ENCODE measurements at regions not wholly inside any gene's neighbourhood (a gene's known extent, or its start where the extent isn't known, plus 50 kb on each side); places are given as distances from the start of the nearest gene placed in this dataset.

DNA sequence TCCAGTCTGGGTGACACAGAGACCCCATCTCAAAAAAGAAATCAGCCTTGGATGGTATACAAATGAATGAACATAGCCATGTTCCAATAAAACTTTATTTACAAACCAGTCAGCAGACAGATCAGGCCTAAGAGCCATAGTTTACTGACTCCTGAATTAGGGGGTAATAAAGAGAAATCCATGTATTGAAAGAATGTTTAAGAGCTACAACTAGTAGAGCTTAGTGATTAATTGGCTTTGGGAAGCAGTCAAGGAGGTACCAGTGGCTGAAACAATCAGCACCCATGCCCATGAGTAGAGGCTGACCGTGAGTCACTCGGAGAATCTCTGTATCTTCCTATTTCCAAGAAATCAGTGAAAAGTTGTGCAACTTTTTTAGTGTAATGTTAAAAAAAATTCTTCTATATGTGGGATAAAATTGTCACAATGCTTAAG lies 223.6 kb upstream of the RREB1 start:
- in situ Hi-C loops (cut with MboI), result no loop called here
- no TSS peak for BruUV-seq (replicated peaks)
- H3K4me3 ChIP-seq, result no peak overlapping the region
- intact Hi-C loops (cut with micrococcal nuclease), result no loop called here
- H3K9ac ChIP-seq (ENCODE audit: insufficient read depth in 1 of 2, low read depth in 2 of 2, low read length in 2 of 2), result no peak overlapping the region
- H3K27ac ChIP-seq (ENCODE audit: extremely low read depth, low read depth, low read length), result no peak overlapping the region
- no peak overlapping the region for H3K4me2 ChIP-seq (ENCODE audit: insufficient read depth, low read length)
- H3K27me3 ChIP-seq (ENCODE audit: control insufficient read depth in 2 of 2, insufficient read depth in 2 of 2, low read length in 2 of 2), result no peaks in the 10 kb centered on the region
- peak overlapping the region; percentile 64 for H2AFZ ChIP-seq (ENCODE audit: low read depth, low read length)
- DNase-seq (ENCODE audit: extremely low read depth in 1 of 4, low spot score in 3 of 4) (no peak), ATAC-seq (no peak), FAIRE-seq (no peak)
- no peaks in the 10 kb centered on the region; the same call in 1 of the 2 replicates for H3K9me3 ChIP-seq (replicated peaks; ENCODE audit: control insufficient read depth, insufficient read depth, low read depth, low read length)
- ChIA-PET POLR2A (no interaction called here), CTCF (ENCODE audit: low intra/inter-chr PET ratio) (no interaction called here)
- H4K20me1 ChIP-seq (replicated peaks; ENCODE audit: control insufficient read depth, insufficient read depth, low read length), result no peaks in the 10 kb centered on the region
- no peaks in the 10 kb centered on the region for H3K36me3 ChIP-seq (ENCODE audit: control insufficient read depth, insufficient read depth, low read length)
- no peaks in the 10 kb centered on the region for H3K79me2 ChIP-seq (ENCODE audit: control insufficient read depth, insufficient read depth, low read length)
- WGBS (ENCODE audit: insufficient coverage, low coverage, missing lambda C conversion rate), result 19% methylated on average over 2 of the region's 2 CpGs
- peaks cover 34 to 57% of the 10 kb centered on the region in 2 experiments for H3K4me1 ChIP-seq (replicated peaks in 1 of 2; ENCODE audit: control insufficient read depth in 2 of 2, insufficient read depth in 2 of 2, low read length in 2 of 2)
- no peaks in the 10 kb centered on the region for H3K9me1 ChIP-seq (ENCODE audit: control insufficient read depth, insufficient read depth, low read length)
- TF ChIP-seq, protein P1, sequence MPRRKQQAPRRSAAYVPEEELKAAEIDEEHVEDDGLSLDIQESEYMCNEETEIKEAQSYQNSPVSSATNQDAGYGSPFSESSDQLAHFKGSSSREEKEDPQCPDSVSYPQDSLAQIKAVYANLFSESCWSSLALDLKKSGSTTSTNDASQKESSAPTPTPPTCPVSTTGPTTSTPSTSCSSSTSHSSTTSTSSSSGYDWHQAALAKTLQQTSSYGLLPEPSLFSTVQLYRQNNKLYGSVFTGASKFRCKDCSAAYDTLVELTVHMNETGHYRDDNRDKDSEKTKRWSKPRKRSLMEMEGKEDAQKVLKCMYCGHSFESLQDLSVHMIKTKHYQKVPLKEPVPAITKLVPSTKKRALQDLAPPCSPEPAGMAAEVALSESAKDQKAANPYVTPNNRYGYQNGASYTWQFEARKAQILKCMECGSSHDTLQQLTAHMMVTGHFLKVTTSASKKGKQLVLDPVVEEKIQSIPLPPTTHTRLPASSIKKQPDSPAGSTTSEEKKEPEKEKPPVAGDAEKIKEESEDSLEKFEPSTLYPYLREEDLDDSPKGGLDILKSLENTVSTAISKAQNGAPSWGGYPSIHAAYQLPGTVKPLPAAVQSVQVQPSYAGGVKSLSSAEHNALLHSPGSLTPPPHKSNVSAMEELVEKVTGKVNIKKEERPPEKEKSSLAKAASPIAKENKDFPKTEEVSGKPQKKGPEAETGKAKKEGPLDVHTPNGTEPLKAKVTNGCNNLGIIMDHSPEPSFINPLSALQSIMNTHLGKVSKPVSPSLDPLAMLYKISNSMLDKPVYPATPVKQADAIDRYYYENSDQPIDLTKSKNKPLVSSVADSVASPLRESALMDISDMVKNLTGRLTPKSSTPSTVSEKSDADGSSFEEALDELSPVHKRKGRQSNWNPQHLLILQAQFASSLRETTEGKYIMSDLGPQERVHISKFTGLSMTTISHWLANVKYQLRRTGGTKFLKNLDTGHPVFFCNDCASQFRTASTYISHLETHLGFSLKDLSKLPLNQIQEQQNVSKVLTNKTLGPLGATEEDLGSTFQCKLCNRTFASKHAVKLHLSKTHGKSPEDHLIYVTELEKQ (CRISPR knock-in tag; IDR thresholded peaks at IDR 0.05), result no peak
- TF ChIP-seq PYGO2 (tag; IDR thresholded peaks at IDR 0.05) (no peak), JUND (IDR thresholded peaks at IDR 0.05; ENCODE audit: borderline replicate concordance, low read depth, low read length) (peak; percentile 40; the same call in 1 of the 2 replicates), JUND (tag; IDR thresholded peaks at IDR 0.05; ENCODE audit: borderline replicate concordance, low read depth, low read length) (peak; percentile 61; the same call in 2 of the 3 replicates), ZNF668 (CRISPR knock-in tag; IDR thresholded peaks at IDR 0.05) (no peak), ADNP (tag; IDR thresholded peaks at IDR 0.05) (no peak), ZNF146 (CRISPR knock-in tag; IDR thresholded peaks at IDR 0.05; ENCODE audit: unreplicated experiment) (no peak), MTF1 (CRISPR knock-in tag; IDR thresholded peaks at IDR 0.05; ENCODE audit: borderline replicate concordance) (no peak), JUN (IDR thresholded peaks at IDR 0.05; ENCODE audit: borderline replicate concordance, low read depth, low read length) (peak; percentile 3; the same call in 1 of the 2 replicates), JUN (CRISPR knock-in tag; IDR thresholded peaks at IDR 0.05; ENCODE audit: borderline replicate concordance) (no peak), HLTF (IDR thresholded peaks at IDR 0.05) (no peak), MTA3 (IDR thresholded peaks at IDR 0.05; ENCODE audit: borderline replicate concordance) (no peak), ELF1 (tag; IDR thresholded peaks at IDR 0.05) (no peak), ZC3H8 (IDR thresholded peaks at IDR 0.05) (no peak), RFX1 (IDR thresholded peaks at IDR 0.05) (no peak), ZNF57 (CRISPR knock-in tag; IDR thresholded peaks at IDR 0.05) (no peak), U2AF1 (optimal IDR thresholded peaks at IDR 0.05; ENCODE audit: low read depth, low read length) (no peak), TEAD2 (tag; IDR thresholded peaks at IDR 0.05) (no peak), CEBPB (tag; IDR thresholded peaks at IDR 0.05) (peak; percentile 92), XRCC5 (IDR thresholded peaks at IDR 0.05; ENCODE audit: low read depth, low read length) (no peak), ZNF699 (CRISPR knock-in tag; IDR thresholded peaks at IDR 0.05; ENCODE audit: insufficient replicate concordance) (no peak), DPF2 (IDR thresholded peaks at IDR 0.05) (0 out of 2 replicates have a peak, but pooled peaks have one; percentile 25), ZNF239 (CRISPR knock-in tag; IDR thresholded peaks at IDR 0.05) (no peak), ZNF507 (tag; conservative IDR thresholded peaks at IDR 0.05) (no peak), HNRNPUL1 (IDR thresholded peaks at IDR 0.05; ENCODE audit: low read length) (no peak), ZFP1 (CRISPR knock-in tag; IDR thresholded peaks at IDR 0.05) (no peak)

Data from K562 (cell line).